Activated CD8-positive, alpha-beta T cell treated with anti-CD3 and anti-CD28 coated beads, Interleukin-2, amount 10 ng/mL, durations not matched to agents 7 days and 5 days (primary cell): ENCODE measurements at regions not wholly inside any gene's neighbourhood (a gene's known extent, or its start where the extent isn't known, plus 50 kb on each side); places are given as distances from the start of the nearest gene placed in this dataset.

Experiments used
- ATAC-seq: fragments of 150-1000 bp; cut with Tn5 transposase; one replicate; pipeline ENCODE4 v1.10.0; 2021; ENCODE audit warnings: moderate library complexity
- CTCF ChIA-PET: fragments of 350-600 bp; sonication (Branson Sonifier 250); formaldehyde crosslinking; loops from one replicate; lab custom pipeline; 2021; ENCODE audit warnings: antibody characterized with exemption; lab: Charles Lee
- POLR2A ChIA-PET: fragments of 350-600 bp; sonication (Branson Sonifier 250); formaldehyde crosslinking; loops from one replicate; lab custom pipeline; 2021; ENCODE audit warnings: antibody characterized with exemption; lab: Charles Lee
- DNase-seq: peaks from one replicate; pipeline ENCODE4 v3.0.0-alpha.2; 2020
- H3K27ac Mint-ChIP-seq: one replicate; pipeline ENCODE4 v1.8.0; 2021; ENCODE audit warnings: mild to moderate bottlenecking, mixed read lengths
- H3K27me3 Mint-ChIP-seq: one replicate; pipeline ENCODE4 v1.8.0; 2021; ENCODE audit warnings: low read depth, mixed read lengths
- H3K36me3 Mint-ChIP-seq: one replicate; pipeline ENCODE4 v1.8.0; 2021; ENCODE audit warnings: low read depth, mixed read lengths
- H3K4me1 Mint-ChIP-seq: one replicate; pipeline ENCODE4 v1.8.0; 2021; ENCODE audit warnings: low read depth, mixed read lengths
- H3K4me3 Mint-ChIP-seq: one replicate; pipeline ENCODE4 v1.8.0; 2021; ENCODE audit warnings: mild to moderate bottlenecking, mixed read lengths
- H3K9me3 Mint-ChIP-seq: one replicate; pipeline ENCODE4 v1.8.0; 2022; ENCODE audit warnings: mixed read lengths; ENCODE audit not compliant: insufficient read depth

DNA sequence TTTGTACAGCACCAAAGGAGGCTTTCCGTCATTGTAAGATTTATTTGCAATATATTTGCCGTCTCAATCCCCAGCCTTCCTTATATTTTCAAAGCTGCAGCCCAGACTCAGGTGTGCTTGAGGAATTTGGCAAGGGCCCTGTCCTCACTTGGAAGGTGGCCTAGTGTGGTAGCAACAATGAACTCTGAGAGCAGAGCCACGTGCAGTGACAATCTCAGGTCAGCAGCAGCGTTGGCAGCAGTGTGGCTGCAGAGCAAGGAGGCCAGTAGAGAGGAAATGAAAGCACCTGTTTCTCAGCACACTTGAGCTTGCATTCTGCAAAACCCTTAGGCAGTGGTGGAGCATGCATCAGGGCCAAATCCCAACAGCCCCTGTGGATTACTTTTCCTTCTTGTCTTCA is 613.5 kb downstream of the RBFOX1 start:
- Mint-ChIP-seq H3K9me3 (peaks cover 3% of the 10 kb centered on the region), H3K4me1 (no peaks in the 10 kb centered on the region), H3K27ac (no peak overlapping the region), H3K27me3 (no peaks in the 10 kb centered on the region), H3K4me3 (no peak overlapping the region), H3K36me3 (no peaks in the 10 kb centered on the region)
- ChIA-PET POLR2A (no interaction called here), CTCF (no interaction called here)
- DNase-seq (no peak), ATAC-seq (no peak)

- H3K4me1 Mint-ChIP-seq, result no peaks in the 10 kb centered on the region
- no peak overlapping the region for H3K27ac Mint-ChIP-seq
- ChIA-PET CTCF (no interaction called here), POLR2A (no interaction called here)
- ATAC-seq (no peak), DNase-seq (no peak)
- no peaks in the 10 kb centered on the region for H3K36me3 Mint-ChIP-seq
- H3K4me3 Mint-ChIP-seq, result no peak overlapping the region
- peaks cover 12% of the 10 kb centered on the region for H3K9me3 Mint-ChIP-seq
- H3K27me3 Mint-ChIP-seq, result no peaks in the 10 kb centered on the region
Observed at GRCh38 chr16:7938175-7938574, 605.5 kb downstream of the RBFOX1 start.

GRCh38 chr16:7921345-7921744 is 588.7 kb downstream of the RBFOX1 start:
- ChIA-PET POLR2A (no interaction called here), CTCF (no interaction called here)
- Mint-ChIP-seq H3K36me3 (no peaks in the 10 kb centered on the region), H3K9me3 (peaks cover 6% of the 10 kb centered on the region), H3K4me1 (no peaks in the 10 kb centered on the region), H3K27ac (no peak overlapping the region), H3K4me3 (no peak overlapping the region), H3K27me3 (no peaks in the 10 kb centered on the region)
- ATAC-seq (no peak), DNase-seq (no peak)

GRCh38 chr16:7919782-7920181 is 587.1 kb downstream of the RBFOX1 start:
- no peaks in the 10 kb centered on the region for H3K4me1 Mint-ChIP-seq

DNA sequence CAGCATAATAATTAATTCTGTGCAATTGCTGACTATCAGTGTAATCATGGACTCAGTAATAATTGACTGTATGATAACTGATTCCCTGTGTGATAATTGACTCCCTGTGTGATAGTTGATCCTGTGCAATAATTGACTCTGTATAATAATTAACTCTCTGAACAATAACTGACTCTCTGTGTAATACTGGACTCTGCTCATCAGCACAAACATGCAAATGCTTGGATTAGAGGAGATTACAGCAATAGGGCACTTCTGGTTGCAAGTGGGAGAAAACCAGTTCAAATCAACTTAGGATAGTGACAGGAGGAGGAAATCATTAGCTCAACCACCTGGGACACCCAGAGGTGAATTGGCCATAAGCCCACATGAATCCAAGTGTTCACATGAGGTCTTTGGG is 582.1 kb downstream of the RBFOX1 start:
- Mint-ChIP-seq H3K27ac (no peak overlapping the region), H3K4me1 (no peaks in the 10 kb centered on the region), H3K9me3 (peaks cover 4% of the 10 kb centered on the region), H3K27me3 (no peaks in the 10 kb centered on the region), H3K4me3 (no peak overlapping the region), H3K36me3 (no peaks in the 10 kb centered on the region)
- ChIA-PET POLR2A (no interaction called here), CTCF (no interaction called here)
- ATAC-seq (no peak), DNase-seq (no peak)

More at GRCh38 chr16:7919782-7920181, 587.1 kb downstream of the RBFOX1 start:
- Mint-ChIP-seq H3K4me3 (no peak overlapping the region), H3K27me3 (no peaks in the 10 kb centered on the region), H3K9me3 (peaks cover 7% of the 10 kb centered on the region), H3K27ac (no peak overlapping the region), H3K36me3 (no peaks in the 10 kb centered on the region)
- ATAC-seq (no peak), DNase-seq (no peak)
- ChIA-PET CTCF (no interaction called here), POLR2A (no interaction called here)

DNA sequence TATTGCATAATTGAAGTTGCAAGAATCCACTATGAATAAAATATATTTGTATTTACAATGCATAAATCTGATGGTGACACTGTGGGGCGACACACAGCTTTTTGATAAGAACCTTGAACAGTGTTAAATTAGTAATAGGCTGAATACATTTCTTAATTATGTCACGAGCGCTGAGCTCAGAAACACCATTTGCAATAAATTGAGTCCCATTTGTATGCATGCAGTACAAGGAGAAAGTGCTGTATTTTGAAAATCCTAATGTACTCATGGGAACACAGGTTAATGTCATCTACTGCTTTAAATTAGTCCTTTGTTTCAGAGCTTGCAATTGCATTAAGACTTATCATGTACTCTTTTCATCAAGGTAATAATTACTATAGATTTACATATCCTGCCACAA is 579.5 kb downstream of the RBFOX1 start:
- no peaks in the 10 kb centered on the region for H3K27me3 Mint-ChIP-seq
- no peaks in the 10 kb centered on the region for H3K36me3 Mint-ChIP-seq
- CTCF ChIA-PET, result no interaction called here
- DNase-seq (no peak), ATAC-seq (no peak)
- H3K4me3 Mint-ChIP-seq, result no peak overlapping the region
- no peaks in the 10 kb centered on the region for H3K4me1 Mint-ChIP-seq
- POLR2A ChIA-PET, result no interaction called here
- H3K27ac Mint-ChIP-seq, result no peak overlapping the region
- peaks cover 4% of the 10 kb centered on the region for H3K9me3 Mint-ChIP-seq

GRCh38 chr16:7910116-7910515 is 577.5 kb downstream of the RBFOX1 start:
- POLR2A ChIA-PET, result no interaction called here

GRCh38 chr16:7888411-7888810 is 555.8 kb downstream of the RBFOX1 start:
- ChIA-PET POLR2A (no interaction called here), CTCF (no interaction called here)
- ATAC-seq (no peak), DNase-seq (no peak)
- peaks cover 4% of the 10 kb centered on the region for H3K9me3 Mint-ChIP-seq
- no peak overlapping the region for H3K27ac Mint-ChIP-seq
- no peak overlapping the region for H3K4me3 Mint-ChIP-seq
- no peaks in the 10 kb centered on the region for H3K4me1 Mint-ChIP-seq
- H3K27me3 Mint-ChIP-seq, result no peaks in the 10 kb centered on the region
- no peaks in the 10 kb centered on the region for H3K36me3 Mint-ChIP-seq

More at GRCh38 chr16:7910116-7910515, 577.5 kb downstream of the RBFOX1 start:
- Mint-ChIP-seq H3K4me3 (no peak overlapping the region), H3K36me3 (no peaks in the 10 kb centered on the region), H3K27ac (no peak overlapping the region), H3K4me1 (no peaks in the 10 kb centered on the region), H3K9me3 (peaks cover 14% of the 10 kb centered on the region), H3K27me3 (no peaks in the 10 kb centered on the region)
- no peak for ATAC-seq
- CTCF ChIA-PET, result no interaction called here
- DNase-seq, result no peak

GRCh38 chr16:7887316-7887715 is 554.7 kb downstream of the RBFOX1 start:
- Mint-ChIP-seq H3K27ac (no peak overlapping the region), H3K36me3 (no peaks in the 10 kb centered on the region), H3K27me3 (no peaks in the 10 kb centered on the region), H3K9me3 (peaks cover 4% of the 10 kb centered on the region), H3K4me1 (no peaks in the 10 kb centered on the region), H3K4me3 (no peak overlapping the region)
- CTCF ChIA-PET, result no interaction called here
- ATAC-seq, result no peak
- POLR2A ChIA-PET, result no interaction called here
- no peak for DNase-seq

DNA sequence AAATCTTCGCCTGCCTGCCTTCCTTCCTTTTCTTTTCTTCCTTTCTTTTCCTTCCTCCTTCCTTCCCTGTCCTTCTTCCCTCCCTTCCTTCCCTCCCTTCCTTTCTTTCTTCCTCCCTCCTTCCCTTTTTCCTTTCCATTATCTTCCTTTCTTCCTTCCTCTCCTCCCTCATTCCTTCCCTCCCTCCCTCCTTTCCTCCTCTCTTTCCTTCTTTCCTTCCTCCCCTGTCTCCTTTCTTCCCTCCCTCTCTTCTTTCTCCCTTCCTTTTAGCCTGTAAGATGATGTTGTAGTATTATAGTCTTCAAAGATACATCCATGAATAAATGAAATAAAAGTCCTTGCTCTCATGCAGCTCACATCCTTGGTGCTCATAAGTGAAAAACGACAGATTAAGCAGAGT is 539.3 kb downstream of the RBFOX1 start:
- DNase-seq, result no peak
- no peak for ATAC-seq
- POLR2A ChIA-PET, result no interaction called here
- H3K4me1 Mint-ChIP-seq, result no peaks in the 10 kb centered on the region
- no peak overlapping the region for H3K27ac Mint-ChIP-seq
- H3K27me3 Mint-ChIP-seq, result no peaks in the 10 kb centered on the region
- peaks cover 18% of the 10 kb centered on the region for H3K9me3 Mint-ChIP-seq
- H3K4me3 Mint-ChIP-seq, result no peak overlapping the region
- CTCF ChIA-PET, result no interaction called here
- H3K36me3 Mint-ChIP-seq, result no peaks in the 10 kb centered on the region

GRCh38 chr16:7871371-7871770 is 538.7 kb downstream of the RBFOX1 start:
- DNase-seq, result no peak
- no peak for ATAC-seq
- Mint-ChIP-seq H3K4me3 (no peak overlapping the region), H3K9me3 (peaks cover 13% of the 10 kb centered on the region), H3K27me3 (no peaks in the 10 kb centered on the region), H3K4me1 (no peaks in the 10 kb centered on the region), H3K36me3 (no peaks in the 10 kb centered on the region), H3K27ac (no peak overlapping the region)
- POLR2A ChIA-PET, result no interaction called here
- CTCF ChIA-PET, result no interaction called here

- no peak for DNase-seq
- peaks cover 10% of the 10 kb centered on the region for H3K9me3 Mint-ChIP-seq
- H3K36me3 Mint-ChIP-seq, result no peaks in the 10 kb centered on the region
- no peak overlapping the region for H3K27ac Mint-ChIP-seq
- POLR2A ChIA-PET, result no interaction called here
- no peaks in the 10 kb centered on the region for H3K4me1 Mint-ChIP-seq
- no peak overlapping the region for H3K4me3 Mint-ChIP-seq
- CTCF ChIA-PET, result no interaction called here
- no peaks in the 10 kb centered on the region for H3K27me3 Mint-ChIP-seq
- ATAC-seq, result no peak
Observed at GRCh38 chr16:7867831-7868230, 535.2 kb downstream of the RBFOX1 start.

DNA sequence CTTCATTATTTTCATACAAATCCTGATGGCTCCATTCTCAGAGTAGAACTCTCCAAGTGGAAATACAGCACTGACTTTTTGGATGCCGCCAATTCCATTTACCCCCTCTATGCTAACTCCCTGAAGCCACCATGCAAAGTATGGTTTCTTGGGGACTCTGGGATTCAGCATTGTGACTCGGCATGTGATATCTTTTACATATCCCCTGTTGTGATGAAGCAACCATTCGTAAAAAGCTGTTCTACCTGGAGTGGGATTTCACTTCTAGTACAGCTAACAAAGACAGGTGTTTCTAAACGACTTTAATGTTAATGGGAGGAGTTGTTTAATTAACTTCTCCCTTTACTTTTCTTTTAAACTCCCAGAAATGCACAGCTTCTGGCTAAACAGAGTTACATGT is 533.5 kb downstream of the RBFOX1 start:
- ATAC-seq (no peak), DNase-seq (no peak)
- ChIA-PET CTCF (no interaction called here), POLR2A (no interaction called here)
- Mint-ChIP-seq H3K36me3 (no peaks in the 10 kb centered on the region), H3K4me1 (no peaks in the 10 kb centered on the region), H3K4me3 (no peak overlapping the region), H3K9me3 (peaks cover 9% of the 10 kb centered on the region), H3K27me3 (no peaks in the 10 kb centered on the region), H3K27ac (no peak overlapping the region)
